Mucosa of rectum (tissue), 2 donors: ENCODE measurements at regions not wholly inside any gene's neighbourhood (a gene's known extent, or its start where the extent isn't known, plus 50 kb on each side); places are given as distances from the start of the nearest gene placed in this dataset.

ENCODE experiments used
- H3K27ac ChIP-seq, 2 donors: one replicate each; pipeline ENCODE4 v1.7.0; 2013; ENCODE audit warnings: inconsistent platforms in 2 of 2, low read depth in 2 of 2, low read length in 2 of 2
- H3K27me3 ChIP-seq, 2 donors: one replicate each; pipeline ENCODE4 v1.7.0; 2013; ENCODE audit warnings: low read length in 2 of 2; ENCODE audit not compliant: control insufficient read depth in 2 of 2, insufficient read depth in 2 of 2
- H3K36me3 ChIP-seq, 2 donors: one replicate each; pipeline ENCODE4 v1.7.0; 2013; ENCODE audit warnings: low read length in 2 of 2; ENCODE audit not compliant: control insufficient read depth in 2 of 2, insufficient read depth in 2 of 2
- H3K4me1 ChIP-seq, 2 donors: one replicate each; pipeline ENCODE4 v1.7.0; 2013; ENCODE audit warnings: low read length in 2 of 2, mild to moderate bottlenecking in 1 of 2; ENCODE audit not compliant: control insufficient read depth in 2 of 2, insufficient read depth in 2 of 2
- H3K4me3 ChIP-seq, 2 donors: one replicate each; pipeline ENCODE4 v1.7.0; 2013; ENCODE audit warnings: low read length in 2 of 2
- H3K9ac ChIP-seq, 2 donors: one replicate each; pipeline ENCODE4 v1.7.0; 2013; ENCODE audit warnings: low read length in 2 of 2, low read depth in 1 of 2, mild to moderate bottlenecking in 1 of 2
- H3K9me3 ChIP-seq, 2 donors: one replicate each; pipeline ENCODE4 v1.7.0; 2013; ENCODE audit warnings: low read length in 2 of 2; ENCODE audit not compliant: control insufficient read depth in 2 of 2
- donor health status: healthy.
- donor health status: Normal muscosa, but diverticular disease.

GRCh38 chr12:75766263-75767160, 255.1 kb upstream of the KRR1 start:
- no peaks in the 10 kb centered on the region for H3K9me3 ChIP-seq
- H3K4me3 ChIP-seq = no peak overlapping the region
- no peak overlapping the region for H3K9ac ChIP-seq
- H3K4me1 ChIP-seq = no peaks in the 10 kb centered on the region
- no peaks in the 10 kb centered on the region for H3K36me3 ChIP-seq
- H3K27ac ChIP-seq = no peak overlapping the region
- no peaks in the 10 kb centered on the region for H3K27me3 ChIP-seq

DNA sequence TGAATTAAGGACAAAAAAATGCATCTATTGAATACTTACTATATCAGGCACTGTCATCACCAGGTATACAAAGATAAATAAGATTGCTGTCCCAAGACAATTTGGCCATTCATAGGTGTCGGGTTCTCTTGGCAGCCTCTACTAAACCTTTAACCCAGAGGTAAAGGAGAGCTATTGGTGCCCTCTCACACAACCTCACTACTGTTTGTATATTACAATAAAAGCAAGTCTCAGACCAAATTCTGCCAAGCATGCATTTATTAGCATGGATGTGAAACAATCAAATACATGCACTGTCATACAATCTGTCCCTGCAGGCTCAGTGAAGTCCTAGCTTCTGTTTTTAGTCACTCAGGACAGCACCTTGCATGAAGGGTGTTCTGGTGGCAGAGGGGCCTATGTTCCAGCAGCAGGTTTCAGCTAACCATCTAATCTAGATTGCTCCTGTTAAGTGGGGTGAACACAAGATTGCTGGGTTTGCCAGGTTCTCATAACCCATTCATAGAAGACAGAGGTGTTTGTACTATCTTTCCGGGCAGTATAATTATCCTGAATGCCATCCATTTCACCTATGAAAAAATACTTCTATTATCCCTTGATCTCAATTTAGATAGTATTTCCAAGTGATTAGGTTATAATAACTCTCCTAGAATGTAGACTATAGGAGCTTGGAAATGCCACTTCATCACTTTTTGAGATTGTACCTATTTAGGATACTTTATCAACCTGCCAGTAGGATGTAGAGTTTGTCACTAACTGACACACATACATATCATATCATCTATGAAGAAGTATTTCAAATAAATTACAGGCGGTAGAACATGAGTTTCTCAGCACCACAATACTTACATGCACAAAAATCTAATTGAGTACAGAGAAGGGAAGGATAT, 254.0 kb upstream of the KRR1 start:
- Histone ChIP-seq H3K36me3 (no peaks in the 10 kb centered on the region), H3K27me3 (no peaks in the 10 kb centered on the region), H3K4me3 (no peak overlapping the region), H3K9me3 (no peaks in the 10 kb centered on the region), H3K27ac (no peak overlapping the region), H3K4me1 (no peaks in the 10 kb centered on the region), H3K9ac (no peak overlapping the region)

DNA sequence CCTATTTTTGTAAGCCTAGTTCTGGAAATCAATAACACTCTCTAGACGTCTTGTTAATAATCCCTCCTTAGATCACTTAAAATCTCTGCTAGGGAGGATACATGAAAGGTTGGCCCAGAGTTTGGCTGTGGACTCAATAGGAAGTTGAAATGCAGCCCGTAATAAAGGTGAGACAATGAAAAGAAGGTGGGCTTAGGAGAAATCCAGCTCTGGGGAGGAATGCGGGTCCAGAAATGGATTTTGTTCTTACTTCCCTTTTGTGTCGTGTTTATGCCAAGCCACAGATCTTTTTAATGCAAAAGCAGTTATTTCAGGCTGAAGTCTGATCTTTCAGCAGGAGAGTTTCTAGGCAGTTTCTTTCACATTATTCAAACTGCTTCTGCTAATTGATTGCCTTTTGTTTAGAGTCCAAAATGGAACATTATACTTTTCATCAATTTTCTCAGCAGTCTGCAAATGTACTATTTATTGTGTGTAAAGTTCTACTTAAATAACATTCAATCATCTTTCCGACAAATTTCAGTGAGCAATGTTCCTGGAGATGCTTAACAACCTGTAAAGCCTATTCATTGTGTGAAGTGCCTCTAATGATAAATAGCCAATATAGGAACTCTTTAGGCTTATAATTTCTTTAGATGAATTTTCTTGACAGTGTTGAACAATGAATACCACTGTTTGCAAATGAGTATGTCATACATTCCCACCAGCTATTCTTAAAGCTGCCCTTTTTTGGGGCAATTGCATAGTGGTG, 252.9 kb upstream of the KRR1 start:
- H3K4me3 ChIP-seq = no peak overlapping the region
- no peaks in the 10 kb centered on the region for H3K27me3 ChIP-seq
- no peaks in the 10 kb centered on the region for H3K9me3 ChIP-seq
- H3K9ac ChIP-seq = no peak overlapping the region
- no peaks in the 10 kb centered on the region for H3K36me3 ChIP-seq
- no peak overlapping the region for H3K27ac ChIP-seq
- no peaks in the 10 kb centered on the region for H3K4me1 ChIP-seq

- Histone ChIP-seq H3K27ac (no peak overlapping the region), H3K36me3 (no peaks in the 10 kb centered on the region), H3K27me3 (no peaks in the 10 kb centered on the region), H3K9me3 (no peaks in the 10 kb centered on the region), H3K4me1 (no peaks in the 10 kb centered on the region), H3K4me3 (no peak overlapping the region), H3K9ac (no peak overlapping the region)
These were observed 249.3 kb upstream of the KRR1 start for GRCh38 chr12:75760573-75761294.

DNA sequence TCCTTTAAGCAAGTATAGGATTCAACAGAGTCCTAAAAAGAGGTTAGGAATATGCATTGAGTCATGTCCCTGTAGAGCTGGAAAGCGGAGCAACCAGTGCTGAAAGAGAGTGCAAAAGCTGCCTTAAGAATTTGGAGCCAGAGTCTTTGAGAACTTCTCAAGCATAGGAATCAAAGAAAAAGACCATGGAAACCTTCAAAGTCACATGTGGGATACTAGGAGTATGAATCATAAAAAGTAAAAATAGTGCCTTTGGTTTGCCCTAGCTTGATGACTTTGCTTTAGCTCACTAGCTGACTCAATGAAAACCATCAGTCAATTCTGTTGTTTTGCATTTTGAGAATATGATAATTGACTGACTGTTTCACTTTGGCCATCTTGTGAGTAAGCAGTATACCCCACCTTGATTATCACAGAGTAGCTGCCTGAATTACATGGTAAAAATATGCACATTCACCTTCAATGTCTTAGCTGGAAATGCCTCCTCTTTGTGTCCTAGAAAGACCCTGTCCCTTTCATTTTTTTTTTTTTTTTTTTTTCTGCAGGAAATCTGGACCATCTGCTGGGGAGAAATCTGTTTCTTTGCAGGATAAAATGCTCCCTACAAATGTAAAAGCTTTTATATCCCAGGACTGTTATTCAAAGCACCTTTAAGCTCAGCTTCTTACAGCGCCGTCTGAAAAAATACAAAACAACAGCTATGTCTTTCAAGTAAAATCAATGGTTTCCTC, 248.6 kb upstream of the KRR1 start:
- H3K27ac ChIP-seq = no peak overlapping the region

GRCh38 chr12:75759196-75759595, 247.8 kb upstream of the KRR1 start:
- Histone ChIP-seq H3K4me1 (no peaks in the 10 kb centered on the region), H3K9me3 (no peaks in the 10 kb centered on the region), H3K27ac (no peak overlapping the region), H3K9ac (no peak overlapping the region), H3K27me3 (no peaks in the 10 kb centered on the region), H3K36me3 (no peaks in the 10 kb centered on the region), H3K4me3 (no peak overlapping the region)

More for the DNA sequence above, 248.6 kb upstream of the KRR1 start:
- Histone ChIP-seq H3K36me3 (no peaks in the 10 kb centered on the region), H3K9ac (no peak overlapping the region), H3K9me3 (no peaks in the 10 kb centered on the region), H3K4me3 (no peak overlapping the region), H3K27me3 (no peaks in the 10 kb centered on the region), H3K4me1 (no peaks in the 10 kb centered on the region)

DNA sequence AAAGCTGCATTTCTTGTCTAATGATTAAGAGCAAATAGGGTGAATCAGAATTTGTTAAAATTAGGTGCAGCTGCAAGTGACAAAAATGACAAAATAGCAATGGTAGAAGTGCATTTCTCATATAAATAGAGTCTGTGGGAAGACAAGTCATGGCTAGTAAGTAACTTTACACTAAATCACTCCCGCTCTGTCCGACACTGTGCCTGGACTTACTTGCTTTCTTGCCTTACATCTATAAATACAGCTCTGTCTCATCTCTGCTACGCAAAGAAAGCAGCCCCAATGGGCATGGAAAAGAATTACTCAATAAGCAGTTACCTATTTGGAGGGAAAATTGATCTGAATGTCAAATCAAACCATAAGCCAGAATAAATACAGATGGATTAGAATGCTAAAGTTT, 245.4 kb upstream of the KRR1 start:
- H3K4me3 ChIP-seq = no peak overlapping the region
- no peaks in the 10 kb centered on the region for H3K9me3 ChIP-seq
- H3K27me3 ChIP-seq = no peaks in the 10 kb centered on the region
- H3K4me1 ChIP-seq = no peaks in the 10 kb centered on the region
- H3K9ac ChIP-seq = no peak overlapping the region
- no peak overlapping the region for H3K27ac ChIP-seq
- H3K36me3 ChIP-seq = no peaks in the 10 kb centered on the region

DNA sequence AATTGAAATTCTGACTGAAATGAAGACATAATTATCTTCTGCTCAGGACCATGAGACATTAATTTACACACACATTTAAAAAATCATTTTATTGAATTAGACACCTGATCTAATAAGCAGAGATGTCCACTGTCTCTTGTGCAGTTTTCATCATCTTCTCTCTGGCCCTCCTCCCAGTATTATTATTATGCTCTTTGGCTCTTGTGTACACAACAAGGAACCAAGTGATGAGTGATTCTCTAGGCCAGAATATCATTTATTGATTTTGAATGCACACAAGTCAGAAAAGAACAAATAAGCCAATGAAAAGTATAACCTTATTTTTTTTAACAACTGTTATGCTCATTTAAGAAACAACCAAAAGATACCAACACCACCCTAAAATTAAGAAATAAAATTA, 244.7 kb upstream of the KRR1 start:
- no peaks in the 10 kb centered on the region for H3K9me3 ChIP-seq
- H3K27me3 ChIP-seq = no peaks in the 10 kb centered on the region
- no peaks in the 10 kb centered on the region for H3K36me3 ChIP-seq
- no peaks in the 10 kb centered on the region for H3K4me1 ChIP-seq
- no peak overlapping the region for H3K27ac ChIP-seq
- no peak overlapping the region for H3K9ac ChIP-seq
- H3K4me3 ChIP-seq = no peak overlapping the region

GRCh38 chr12:75754698-75755097, 243.3 kb upstream of the KRR1 start:
- Histone ChIP-seq H3K27me3 (no peaks in the 10 kb centered on the region), H3K36me3 (no peaks in the 10 kb centered on the region), H3K9me3 (no peaks in the 10 kb centered on the region), H3K4me1 (no peaks in the 10 kb centered on the region), H3K4me3 (no peak overlapping the region), H3K27ac (no peak overlapping the region), H3K9ac (no peak overlapping the region)
